A549 (cell line): ENCODE measurements at regions not wholly inside any gene's neighbourhood (a gene's known extent, or its start where the extent isn't known, plus 50 kb on each side); places are given as distances from the start of the nearest gene placed in this dataset.

Experiments
- CTCF ChIP-seq: fragments of >200 bp; sonication (Bioruptor Twin); formaldehyde crosslinking; IDR thresholded peaks from 3 replicates; pipeline ENCODE4 v1.5.1; 2016
- ESRRA ChIP-seq: fragments of 150-350 bp; IDR thresholded peaks from 2 replicates; pipeline ENCODE4 v1.6.1; 2014; ENCODE audit warnings: mild to moderate bottlenecking, low read length, borderline replicate concordance
- HES2 ChIP-seq: fragments of >200 bp; sonication (Bioruptor Twin); formaldehyde crosslinking; IDR thresholded peaks from 2 replicates; pipeline ENCODE4 v1.6.1; 2016
- HOXA7 ChIP-seq: fragments of 250-450 bp; sonication (Bioruptor Pico); IDR thresholded peaks from 2 replicates; pipeline ENCODE4 v1.5.0; 2020; ENCODE audit warnings: mild to moderate bottlenecking, moderate library complexity
- NFE2L2 ChIP-seq: fragments of 150-350 bp; conservative IDR thresholded peaks from 2 replicates; pipeline ENCODE4 v1.6.1; 2014; ENCODE audit warnings: low read length
- POLR2A ChIP-seq: IDR thresholded peaks from 2 replicates; pipeline ENCODE4 v1.6.1; 2012; ENCODE audit warnings: mild to moderate bottlenecking, low read length
- RCOR1 ChIP-seq: fragments of 150-350 bp; IDR thresholded peaks from 2 replicates; pipeline ENCODE4 v1.6.1; 2014; ENCODE audit warnings: antibody characterized with exemption, low read length, low read depth
- RNF2 ChIP-seq: fragments of 200-600 bp; sonication (generic); IDR thresholded peaks from 2 replicates; pipeline ENCODE4 v1.6.1; 2016; ENCODE audit warnings: low read depth, mild to moderate bottlenecking, antibody characterized with exemption, moderate library complexity, borderline replicate concordance

- TF ChIP-seq CTCF (no peak), POLR2A (no peak), HES2 (no peak), ESRRA (no peak), HOXA7 (CRISPR knock-in tag) (no peak), RNF2 (no peak), NFE2L2 (no peak), RCOR1 (no peak)
Measured at GRCh38 chr20:54772893-54773642, 297.7 kb downstream of the DOK5 start.
